ENCODE measurements at regions not wholly inside any gene's neighbourhood (a gene's known extent, or its start where the extent isn't known, plus 50 kb on each side); places are given as distances from the start of the nearest gene placed in this dataset.
A peak's percentile ranks its signal among the peaks of the same experiment; 100 is the strongest.
"Not testable (repeated sequence)": the region's sequence is repeated elsewhere in the genome, so short reads cannot be mapped to it uniquely, and the experiment has no call there.

DNA sequence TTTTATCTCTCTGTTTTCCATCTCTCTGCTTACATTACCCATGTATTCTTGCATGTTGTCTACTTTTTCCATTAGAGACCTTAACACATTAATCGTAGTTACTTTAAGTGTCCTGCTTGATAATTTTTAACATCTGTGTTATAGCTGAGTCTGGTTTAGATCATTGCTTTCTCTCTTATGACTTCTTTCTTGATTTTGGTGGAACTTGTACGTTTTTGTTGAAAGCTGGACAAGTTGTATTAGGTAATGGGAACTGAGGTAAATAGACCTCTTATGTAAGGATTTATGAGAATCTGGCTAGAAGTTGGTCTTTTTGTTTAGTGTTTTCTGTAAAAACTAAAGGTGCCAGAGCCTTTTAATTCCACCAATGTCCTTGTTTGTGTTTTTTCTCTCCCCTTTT lies 100.8 kb upstream of the LYZL2 start:
- no peak for DNase-seq

GRCh38 chr10:30728766-30729165 lies 99.2 kb upstream of the LYZL2 start:
- DNase-seq: no peak

- DNase-seq: no peak
Observed at GRCh38 chr10:30728127-30728526, 98.6 kb upstream of the LYZL2 start.

GRCh38 chr10:30727524-30727923 lies 98.0 kb upstream of the LYZL2 start:
- no peak for DNase-seq

DNA sequence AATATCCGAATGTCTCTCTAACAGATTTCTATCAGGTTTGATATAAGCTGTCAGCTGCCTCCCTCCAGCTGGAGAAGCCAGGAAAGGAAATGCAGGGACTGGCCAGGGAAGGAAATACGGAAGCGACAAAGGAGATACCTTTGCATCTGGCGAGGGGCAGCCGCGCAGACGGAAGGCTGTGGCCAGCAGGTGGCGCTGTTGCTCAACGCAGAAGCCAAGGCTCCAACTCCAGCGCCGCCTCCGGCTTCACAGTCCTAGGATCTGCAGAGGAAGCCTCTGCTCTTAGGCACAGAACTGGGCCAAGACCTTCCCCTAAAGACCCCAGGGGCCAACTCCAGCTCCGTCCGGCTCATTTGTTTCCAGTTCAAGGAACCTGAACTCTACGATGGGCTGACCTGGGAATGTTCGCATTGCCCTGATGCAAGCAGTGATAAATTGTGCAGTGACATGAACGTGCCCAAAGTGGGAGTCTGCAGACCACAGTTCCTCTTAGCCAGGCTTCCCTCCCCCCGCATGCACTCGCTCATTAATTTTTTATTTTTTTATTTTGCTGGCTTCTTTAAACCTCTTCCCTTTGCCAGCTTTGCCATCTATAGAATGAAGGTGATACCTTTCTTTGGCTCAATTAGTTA lies 97.3 kb upstream of the LYZL2 start:
- DNase-seq: peak; percentile 88 to 91

- DNase-seq: no peak
Observed at GRCh38 chr10:30725661-30726060, 96.1 kb upstream of the LYZL2 start.

- DNase-seq: no peak
Observed at GRCh38 chr10:30724296-30724695, 94.7 kb upstream of the LYZL2 start.

- no peak for DNase-seq
Observed at GRCh38 chr10:30722956-30723620, 93.5 kb upstream of the LYZL2 start.

DNA sequence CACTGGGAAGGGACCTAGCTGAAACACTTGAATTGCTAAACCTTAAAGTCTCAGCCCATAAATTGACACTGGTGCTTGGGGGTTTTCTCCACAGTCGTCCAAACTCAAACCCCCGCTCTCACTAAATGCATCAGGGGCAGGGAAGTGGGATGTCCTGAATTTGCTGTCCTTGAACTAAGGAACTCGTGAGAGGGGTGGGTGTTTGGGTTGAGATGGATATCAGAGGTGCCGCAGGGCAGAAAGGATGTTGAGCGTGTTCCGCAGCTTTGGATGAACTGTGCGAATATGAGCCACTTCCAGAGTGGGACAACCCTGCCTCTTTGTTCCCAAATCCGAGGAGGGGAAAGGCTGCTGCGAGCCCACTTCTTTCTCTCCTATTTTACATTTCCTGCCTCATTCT lies 90.3 kb upstream of the LYZL2 start:
- DNase-seq: no peak

GRCh38 chr10:30709700-30710358 lies 80.3 kb upstream of the LYZL2 start:
- DNase-seq: no peak

DNA sequence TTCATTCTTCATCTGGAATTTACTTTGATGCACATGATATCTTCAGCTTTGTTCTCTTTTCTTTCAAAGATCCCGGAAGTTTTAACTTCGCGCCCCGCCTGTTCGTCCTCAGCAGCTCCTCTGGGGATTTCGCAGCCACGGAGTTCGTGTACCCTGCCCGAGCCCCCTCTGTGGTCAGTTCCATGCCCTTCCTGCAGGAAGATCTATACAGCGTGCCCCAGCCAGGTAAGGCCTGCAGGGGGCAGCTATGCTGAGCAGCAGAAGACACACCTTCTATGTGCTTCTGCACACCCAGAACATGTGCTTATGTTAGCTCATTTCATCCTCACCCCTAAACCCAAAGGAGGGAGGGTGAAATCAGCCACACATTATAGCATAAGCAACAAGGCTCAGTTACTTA lies 79.7 kb upstream of the LYZL2 start:
- DNase-seq: no peak

DNA sequence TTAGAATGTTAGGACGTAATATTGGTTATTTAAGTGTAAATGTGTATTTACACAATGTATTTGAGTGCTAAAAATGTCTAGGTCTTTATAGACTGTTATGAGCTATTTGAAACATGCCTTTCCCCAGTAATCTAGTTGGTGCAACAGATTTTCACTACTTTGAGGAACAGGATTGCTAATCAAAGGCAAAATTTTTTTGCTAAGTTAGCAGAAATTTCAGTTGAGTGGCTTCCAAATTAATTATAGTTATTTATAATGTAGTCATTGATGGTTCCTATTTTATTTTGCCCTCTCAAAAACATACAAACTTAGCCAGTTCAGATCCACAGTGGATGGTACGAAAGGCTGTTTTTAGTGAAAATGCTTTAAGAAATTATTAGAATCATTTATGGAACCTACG lies 78.7 kb upstream of the LYZL2 start:
- no peak for DNase-seq

GRCh38 chr10:30706189-30706588 lies 76.6 kb upstream of the LYZL2 start:
- DNase-seq: not testable (repeated sequence)

DNA sequence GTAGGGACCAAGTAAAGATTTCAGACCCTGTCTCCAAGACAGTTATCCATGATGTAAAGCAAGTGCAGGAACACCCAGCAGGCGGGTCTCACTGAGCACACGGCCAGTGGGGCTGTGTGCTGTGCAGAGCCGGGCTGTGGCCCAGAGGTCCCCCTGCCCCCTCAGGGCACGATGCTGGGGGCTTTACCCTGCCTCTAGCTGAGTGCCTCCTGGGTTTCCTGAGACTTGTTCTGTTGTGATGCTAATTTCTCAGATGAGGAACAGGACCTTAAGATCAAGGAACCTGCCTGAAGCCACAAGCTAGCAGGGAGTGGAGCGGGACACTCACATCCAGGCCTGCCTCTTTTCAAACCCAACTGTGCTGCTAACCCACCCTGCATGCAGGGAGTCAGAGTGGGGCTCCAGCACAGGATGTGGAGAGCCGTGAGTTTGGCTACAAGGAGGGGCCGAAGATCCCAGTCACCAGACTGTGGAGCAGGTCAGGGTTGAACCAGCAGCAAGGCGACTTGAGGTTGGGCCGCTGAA lies 76.1 kb upstream of the LYZL2 start:
- DNase-seq: peak in 1 of 2 donors; percentile 34

GRCh38 chr10:30705101-30705624 lies 75.6 kb upstream of the LYZL2 start:
- DNase-seq: peak; percentile 35 to 36

- DNase-seq: peak; percentile 57 to 60
Observed at GRCh38 chr10:30704601-30705100, 75.1 kb upstream of the LYZL2 start.

DNA sequence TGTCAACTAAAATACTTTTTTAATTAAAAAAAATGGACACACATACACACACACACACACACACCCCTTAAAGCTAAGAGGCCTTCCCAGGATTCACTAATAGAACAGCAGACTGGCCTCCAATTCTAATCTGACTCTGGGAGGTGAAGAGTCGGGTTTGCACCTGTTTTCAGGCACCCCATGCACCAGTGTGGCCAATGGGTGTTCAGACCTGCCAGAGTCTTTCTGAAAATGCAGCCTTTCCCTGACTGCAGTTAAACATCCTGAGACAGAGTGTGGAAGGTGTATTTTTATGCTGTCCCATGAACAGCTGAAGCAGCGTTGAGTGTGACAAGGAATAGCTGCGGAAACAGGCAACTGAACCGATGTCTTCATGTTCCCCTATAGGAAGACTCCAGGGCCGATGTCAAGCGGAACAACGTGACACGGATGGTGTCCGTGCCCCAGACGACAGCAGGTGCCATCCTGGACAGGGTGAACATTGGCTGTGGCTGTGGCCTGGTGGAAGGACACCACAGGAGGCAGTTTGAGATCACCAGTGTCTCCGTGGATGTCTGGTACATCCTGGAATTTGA lies 74.6 kb upstream of the LYZL2 start:
- no peak for DNase-seq

GRCh38 chr10:30703446-30703845 lies 73.9 kb upstream of the LYZL2 start:
- DNase-seq: not testable (repeated sequence)

DNA sequence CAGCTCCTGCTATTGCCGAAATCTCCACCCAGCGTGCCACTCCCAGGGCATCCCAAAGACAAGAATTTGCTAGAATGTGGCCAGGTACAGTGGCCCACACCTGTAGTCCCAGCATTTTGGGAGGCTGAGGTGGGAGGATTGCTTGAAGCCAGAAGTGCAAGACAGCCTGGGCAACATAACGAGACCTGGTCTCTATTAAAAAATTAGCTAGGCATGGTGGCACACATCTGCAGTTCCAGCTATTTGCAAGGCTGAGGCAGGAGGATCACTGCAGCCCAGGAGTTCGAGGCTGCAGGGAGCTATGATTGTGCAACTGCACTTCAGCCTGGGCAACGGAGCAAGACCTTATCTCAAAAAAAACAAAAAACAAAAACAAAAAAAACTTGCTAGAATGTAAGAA lies 73.3 kb upstream of the LYZL2 start:
- DNase-seq: no peak

DNA sequence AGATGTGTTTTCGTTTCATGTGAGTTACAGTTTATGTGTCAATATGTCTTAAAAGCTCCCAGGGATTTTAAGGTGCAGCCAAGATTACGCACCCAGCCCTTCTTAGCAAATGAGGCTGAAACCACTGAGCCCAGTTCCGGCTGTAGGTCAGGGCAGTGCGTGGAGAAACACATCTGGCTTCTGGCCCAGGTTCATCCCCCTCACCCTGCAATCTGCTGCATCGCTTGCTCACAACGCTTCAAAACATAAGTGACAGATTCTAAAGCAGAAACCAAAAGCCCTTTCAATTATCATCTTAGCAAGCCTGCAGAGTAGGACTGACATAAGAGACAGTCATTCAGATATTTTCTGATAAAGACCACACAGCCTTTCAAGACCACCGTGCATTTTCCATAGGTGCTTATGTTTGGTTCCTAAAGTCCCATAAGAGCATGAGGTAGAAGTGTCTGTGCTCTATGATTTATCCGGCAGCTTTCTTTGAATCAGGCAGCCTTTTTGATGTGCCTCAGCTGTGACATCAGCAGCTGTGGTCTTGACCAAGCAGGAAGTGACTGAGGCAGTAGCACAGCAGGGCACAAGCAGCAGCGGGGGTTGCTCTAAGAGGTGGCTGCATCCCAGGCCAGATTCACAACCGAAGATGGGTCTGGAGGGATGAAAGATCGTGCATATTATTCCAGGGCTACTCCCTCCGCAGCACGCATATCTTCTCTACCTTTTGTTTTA lies 72.1 kb upstream of the LYZL2 start:
- peak; percentile 78 to 79 for DNase-seq

GRCh38 chr10:30697806-30698205 lies 68.3 kb upstream of the LYZL2 start:
- DNase-seq: no peak

GRCh38 chr10:30697221-30697620 lies 67.7 kb upstream of the LYZL2 start:
- DNase-seq: not testable (repeated sequence)

Data from stimulated activated CD4-positive, alpha-beta T cell treated with anti-CD3 and anti-CD28 coated beads, Interleukin-2, amount 100 ng/mL, for 24 hours (primary cell).